GM21529 (cell line): ENCODE measurements at regions not wholly inside any gene's neighbourhood (a gene's known extent, or its start where the extent isn't known, plus 50 kb on each side); places are given as distances from the start of the nearest gene placed in this dataset.

Source experiments
- ATAC-seq: cut with Tn5 transposase; IDR thresholded peaks from one replicate; pipeline ENCODE4 v1.9.1; 2021; ENCODE audit not compliant: unreplicated experiment

DNA sequence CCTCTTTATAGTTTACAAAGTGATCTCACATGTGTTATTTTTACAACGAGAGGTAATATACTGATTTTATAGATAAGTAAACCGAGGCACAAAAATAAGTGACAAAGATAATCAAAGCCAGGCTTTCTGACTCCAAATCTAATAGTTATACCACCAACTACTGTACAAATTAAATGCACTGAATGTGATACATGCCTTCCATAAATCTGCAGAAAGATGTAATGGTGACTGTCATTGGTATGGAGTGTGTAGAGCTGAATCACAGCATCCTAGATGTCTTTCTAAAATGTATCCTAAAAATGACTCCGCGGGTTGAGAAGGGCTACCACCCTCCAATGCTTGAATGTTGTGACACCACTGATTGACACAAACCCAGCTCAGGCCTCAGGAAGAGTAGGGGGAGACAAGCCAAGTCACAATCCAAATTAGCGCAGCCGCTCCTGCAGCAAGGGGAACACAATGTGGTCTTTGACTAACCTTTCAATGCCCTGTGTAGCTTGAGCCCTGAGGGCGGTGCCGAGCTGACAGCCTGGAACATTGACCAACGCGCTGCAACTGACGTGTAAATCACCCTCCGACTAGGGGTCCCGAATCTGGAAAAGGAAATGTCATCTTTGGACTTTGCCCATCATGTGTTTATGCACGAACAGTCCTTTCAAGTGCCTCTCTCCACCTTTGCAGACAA, 136.8 kb downstream of the OLIG3 start:
- no peak for ATAC-seq

GRCh38 chr6:137353842-137354397, 134.7 kb upstream of the IFNGR1 start:
- no peak for ATAC-seq

DNA sequence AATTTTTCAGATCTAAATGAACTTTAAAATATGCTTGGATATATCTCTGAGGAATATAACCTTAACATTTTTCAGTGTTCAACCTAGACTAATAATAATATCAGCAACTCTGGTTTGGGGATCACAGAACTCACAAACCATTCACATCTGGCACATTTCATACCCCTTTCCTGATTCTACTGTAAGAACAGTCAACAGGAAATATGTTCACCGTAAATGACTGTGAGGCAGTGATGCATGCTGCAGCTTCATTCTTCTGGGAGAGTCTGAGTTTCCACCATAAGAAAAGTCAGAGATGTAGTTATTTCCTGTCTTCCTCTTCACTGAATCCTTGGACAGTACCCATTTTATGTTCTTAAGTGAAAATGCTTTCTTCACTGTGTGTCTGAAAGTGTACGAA, 134.2 kb upstream of the IFNGR1 start:
- no peak for ATAC-seq

DNA sequence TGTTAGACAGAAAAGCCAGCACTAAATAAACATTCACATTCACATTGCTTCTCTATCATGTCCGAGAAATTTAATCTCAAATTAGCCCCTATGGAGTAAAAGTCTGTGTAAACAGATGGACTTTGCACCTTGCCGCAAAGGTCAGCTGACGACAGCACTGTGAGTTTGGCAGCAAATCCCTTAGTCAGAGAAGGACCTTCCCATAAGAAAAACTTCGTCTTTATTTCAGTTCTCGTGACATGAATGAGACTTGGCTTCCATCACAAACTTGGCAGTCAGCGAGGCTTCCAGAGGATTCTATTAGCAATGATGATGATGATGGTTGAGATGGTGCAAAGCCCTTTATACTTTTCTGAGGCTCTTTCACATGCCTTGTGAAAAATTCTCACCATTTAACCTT, 133.7 kb upstream of the IFNGR1 start:
- no peak for ATAC-seq

- ATAC-seq: no peak
Observed at GRCh38 chr6:137351890-137352289, 132.7 kb upstream of the IFNGR1 start.

DNA sequence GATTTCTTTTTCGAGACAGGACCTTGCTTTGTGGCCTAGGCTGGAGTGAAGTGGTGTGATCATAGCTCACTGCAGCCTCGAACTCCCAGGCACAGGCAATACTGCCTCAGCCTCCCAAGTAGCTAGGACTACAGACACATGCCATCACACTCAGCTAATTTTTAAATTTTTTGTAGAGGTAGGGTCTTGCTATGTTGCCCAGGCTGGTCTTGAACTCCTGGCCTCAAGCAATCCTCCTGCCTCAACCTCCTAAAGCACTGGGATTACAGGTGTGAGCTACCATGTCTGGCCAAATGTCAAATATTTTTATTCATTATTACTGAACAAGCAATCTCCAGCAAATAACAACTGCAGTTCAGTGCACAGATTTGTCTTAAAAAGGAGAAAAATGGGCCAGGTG, 131.7 kb upstream of the IFNGR1 start:
- ATAC-seq: no peak

DNA sequence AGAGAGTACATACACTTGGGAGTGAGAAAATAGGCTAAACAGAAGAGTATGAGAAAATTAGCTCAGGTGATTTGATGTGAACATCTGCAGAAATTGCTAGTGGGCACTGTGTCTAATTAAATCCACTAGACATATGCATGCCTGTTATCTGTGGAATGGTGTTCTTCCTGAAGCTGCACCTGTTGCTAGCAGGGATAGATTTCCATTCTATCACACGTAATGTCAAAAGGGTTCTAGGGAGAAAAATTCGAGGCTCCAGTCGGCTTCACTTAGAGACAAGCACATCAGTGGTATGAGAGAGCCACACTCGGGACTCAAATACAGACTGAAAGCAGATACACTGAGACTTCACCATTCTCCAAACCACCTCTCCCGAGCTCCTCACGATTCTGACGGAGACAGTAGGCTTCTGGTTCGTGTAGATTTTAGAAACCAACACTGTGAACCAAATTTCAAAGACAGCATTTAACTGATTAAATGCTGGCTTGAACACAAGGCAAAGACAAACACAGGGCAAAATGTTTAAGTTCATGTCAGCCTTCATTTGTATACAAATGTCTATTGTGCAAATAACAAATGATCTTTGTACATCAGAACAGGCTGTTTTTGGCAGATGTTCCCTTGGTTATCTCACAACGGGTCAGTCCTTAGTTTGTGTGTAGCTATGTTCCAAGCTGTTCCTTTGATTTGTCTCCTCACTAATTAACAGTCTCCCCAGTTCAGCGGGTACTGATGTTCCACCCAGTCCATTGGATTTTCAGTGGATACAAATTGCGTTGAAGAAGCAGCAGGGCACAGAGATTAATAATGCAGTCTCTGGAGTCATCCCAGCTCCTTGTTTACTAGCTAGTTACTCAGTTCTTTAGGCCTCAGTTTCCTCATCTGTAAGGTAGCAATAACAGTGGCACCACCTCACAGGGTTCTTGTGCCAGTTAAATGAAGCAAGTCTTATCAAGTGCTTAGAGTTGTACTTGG, 131.0 kb upstream of the IFNGR1 start:
- no peak for ATAC-seq

GRCh38 chr6:137348777-137349176, 129.6 kb upstream of the IFNGR1 start:
- ATAC-seq: no peak

- ATAC-seq: no peak
Observed at GRCh38 chr6:137343241-137343640, 124.1 kb upstream of the IFNGR1 start.

GRCh38 chr6:137342607-137343190, 123.5 kb upstream of the IFNGR1 start:
- ATAC-seq: no peak

- no peak for ATAC-seq
Observed at GRCh38 chr6:137341681-137342195, 122.6 kb upstream of the IFNGR1 start.

DNA sequence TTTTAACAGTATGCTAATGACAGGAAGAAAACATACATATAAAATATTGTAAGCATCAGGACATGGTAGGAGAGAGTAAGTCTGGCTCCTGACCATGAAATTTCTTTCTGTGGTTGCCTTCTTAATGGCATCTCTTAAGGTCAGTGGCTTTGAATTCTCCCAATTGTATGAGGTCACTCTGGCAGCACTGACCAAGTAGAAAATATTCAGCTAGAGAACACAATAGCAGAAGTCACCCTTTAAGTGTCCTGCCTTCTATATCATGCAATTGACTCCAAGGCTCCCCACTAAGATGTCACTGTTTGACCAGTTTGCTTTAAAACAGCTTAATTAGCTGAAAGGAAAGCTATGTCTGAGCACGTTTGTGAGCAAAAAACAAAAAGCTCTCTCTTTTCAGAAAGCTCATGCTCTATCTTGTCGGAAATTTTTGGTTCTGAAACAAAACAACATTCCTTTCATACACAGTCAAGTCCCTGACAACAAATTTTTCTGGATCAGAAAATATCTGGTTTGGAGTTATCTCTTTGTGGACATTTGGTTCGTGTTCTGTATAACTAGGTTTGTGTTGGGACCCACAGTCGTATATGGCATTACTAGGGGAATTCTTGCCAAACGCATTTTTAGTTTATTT, 120.9 kb upstream of the IFNGR1 start:
- ATAC-seq: no peak

DNA sequence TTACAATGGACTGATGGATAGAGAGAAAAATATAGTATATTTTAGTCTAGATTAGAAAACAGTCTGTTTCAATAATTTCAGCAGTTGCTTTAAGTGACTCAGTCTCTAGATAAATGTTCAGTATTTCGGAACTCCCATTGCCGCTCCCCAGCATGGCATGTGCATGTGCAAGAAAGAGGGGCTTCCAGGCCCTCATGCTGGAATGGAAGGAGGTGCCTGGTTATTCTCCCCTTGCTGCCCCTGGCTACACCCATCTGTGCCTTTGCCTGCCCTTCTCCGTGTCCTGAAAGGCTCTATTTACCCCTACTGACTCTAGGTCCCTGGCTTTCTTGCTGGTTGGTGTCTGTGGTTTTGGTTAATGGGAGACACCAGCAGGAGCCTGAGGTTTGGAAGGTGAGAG, 115.7 kb upstream of the IFNGR1 start:
- ATAC-seq: no peak

DNA sequence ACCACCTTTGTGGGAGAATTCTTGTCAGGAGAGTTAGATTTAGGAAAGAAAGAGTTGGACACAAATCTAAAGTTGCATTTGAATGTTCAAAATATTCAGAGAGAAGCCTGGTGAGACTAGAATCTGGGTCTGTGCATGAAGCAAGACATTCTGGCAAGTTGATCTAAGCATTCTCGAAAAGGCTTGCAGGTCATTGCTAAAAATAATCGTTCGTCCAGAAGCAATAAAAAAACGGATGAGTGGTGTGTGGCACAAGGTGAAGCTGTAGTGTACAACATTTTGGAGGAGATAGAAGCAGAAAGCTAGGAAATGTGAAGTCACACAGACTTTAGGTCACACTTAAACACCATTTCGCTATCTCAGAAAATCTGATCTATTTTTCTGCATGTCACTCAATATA, 114.9 kb upstream of the IFNGR1 start:
- no peak for ATAC-seq

GRCh38 chr6:137332637-137333280, 113.6 kb upstream of the IFNGR1 start:
- no peak for ATAC-seq

GRCh38 chr6:137323860-137324259, 104.7 kb upstream of the IFNGR1 start:
- ATAC-seq: no peak

GRCh38 chr6:137320271-137320670, 101.1 kb upstream of the IFNGR1 start:
- no peak for ATAC-seq

- no peak for ATAC-seq
Observed at GRCh38 chr6:137316626-137317025, 97.4 kb upstream of the IFNGR1 start.

DNA sequence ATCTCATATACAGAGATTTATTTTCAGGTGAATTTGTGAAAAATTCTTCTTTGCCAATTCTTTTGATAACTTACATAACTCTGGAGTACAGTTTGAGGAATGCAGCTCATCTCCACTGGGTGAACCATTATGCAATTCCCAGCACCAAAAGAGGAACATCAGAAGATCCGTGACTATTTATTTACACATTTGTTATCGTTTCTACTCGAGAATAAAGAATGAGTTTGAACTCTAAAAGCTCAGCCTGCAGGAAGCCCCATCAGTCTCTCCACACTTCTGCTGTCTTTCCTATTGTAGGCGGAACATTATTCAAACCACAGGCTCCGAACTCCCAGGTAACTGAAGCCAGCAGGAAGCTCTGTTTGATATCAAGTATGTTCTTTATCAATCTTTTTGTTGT, 95.9 kb upstream of the IFNGR1 start:
- no peak for ATAC-seq
